CD1c-positive myeloid dendritic cell (primary cell): ENCODE measurements at regions not wholly inside any gene's neighbourhood (a gene's known extent, or its start where the extent isn't known, plus 50 kb on each side); places are given as distances from the start of the nearest gene placed in this dataset.

Source experiments
- DNase-seq: peaks from one replicate; pipeline ENCODE4 v3.0.0-alpha.2; 2016; ENCODE audit errors: extremely low spot score

DNA sequence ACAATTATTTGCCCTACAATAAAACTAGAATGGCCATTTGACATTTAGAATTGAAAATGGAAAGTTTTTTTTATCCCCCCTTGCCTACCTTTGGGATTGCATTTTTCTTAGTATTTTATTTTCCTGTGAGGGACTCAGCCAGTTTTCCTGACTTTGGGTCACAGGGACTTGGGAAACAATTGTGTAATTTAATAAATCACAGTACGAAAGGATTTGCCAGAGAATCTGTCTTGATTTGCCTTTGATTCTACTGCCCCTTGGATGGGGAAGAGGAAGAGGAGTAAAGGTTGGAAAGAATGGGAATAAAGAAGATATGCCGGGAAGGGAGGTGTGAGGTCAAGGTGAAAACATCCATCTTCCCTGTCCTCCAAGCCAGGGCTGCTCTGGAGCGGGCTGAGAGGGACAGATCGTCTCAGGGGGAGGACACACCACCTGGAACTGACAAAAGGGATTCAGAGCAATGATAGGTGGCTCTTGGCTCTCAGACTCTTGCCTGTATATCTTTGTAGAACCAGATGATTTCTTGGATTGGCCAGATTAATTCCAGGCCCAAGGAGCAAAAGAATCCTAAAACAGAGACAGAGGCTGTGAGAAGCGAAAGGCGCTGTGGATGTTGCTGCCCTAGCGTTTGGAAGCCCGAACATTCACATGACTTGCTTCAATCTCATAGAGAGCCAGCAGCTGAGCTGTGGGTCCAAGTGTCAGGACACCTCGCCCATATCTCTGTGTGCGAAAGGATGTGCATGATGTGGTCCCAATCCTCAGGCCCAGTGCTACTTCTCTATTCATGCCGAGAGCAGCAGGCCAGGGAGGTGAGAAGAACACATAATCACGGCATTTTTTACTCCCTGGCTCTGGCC lies 50.3 kb upstream of the ZEB1 start:
- DNase-seq, result no peak
